SIG-M5 treated with dmso at 0.1 percent for 504 hours (cell line): ENCODE measurements at regions not wholly inside any gene's neighbourhood (a gene's known extent, or its start where the extent isn't known, plus 50 kb on each side); places are given as distances from the start of the nearest gene placed in this dataset.
"Not testable (repeated sequence)": the region's sequence is repeated elsewhere in the genome, so short reads cannot be mapped to it uniquely, and the experiment has no call there.

Experiments used
- DNase-seq: peaks from one replicate; lab custom pipeline; 2025; ENCODE audit not compliant: unreplicated experiment; lab: John Stamatoyannopoulos, UW

- no peak for DNase-seq
These were observed 161.0 kb upstream of the SLC28A3 start for GRCh38 chr9:84501587-84501986.

- DNase-seq = no peak
These were observed 161.5 kb upstream of the SLC28A3 start for GRCh38 chr9:84502066-84502465.

- DNase-seq = no peak
These were observed 163.8 kb upstream of the SLC28A3 start for GRCh38 chr9:84504360-84504759.

GRCh38 chr9:84511651-84512050, 157.9 kb upstream of the NTRK2 start:
- DNase-seq = no peak

- DNase-seq = no peak
These were observed 157.0 kb upstream of the NTRK2 start for GRCh38 chr9:84512493-84512892.

GRCh38 chr9:84513473-84513872, 156.1 kb upstream of the NTRK2 start:
- no peak for DNase-seq

GRCh38 chr9:84513979-84514378, 155.6 kb upstream of the NTRK2 start:
- DNase-seq = no peak

GRCh38 chr9:84514421-84514820, 155.1 kb upstream of the NTRK2 start:
- no peak for DNase-seq

- DNase-seq = no peak
These were observed 152.5 kb upstream of the NTRK2 start for GRCh38 chr9:84517026-84517425.

GRCh38 chr9:84519413-84519812, 150.1 kb upstream of the NTRK2 start:
- DNase-seq = no peak

- no peak for DNase-seq
These were observed 148.3 kb upstream of the NTRK2 start for GRCh38 chr9:84521208-84521607.

GRCh38 chr9:84526211-84526610, 143.3 kb upstream of the NTRK2 start:
- not testable (repeated sequence) for DNase-seq

- not testable (repeated sequence) for DNase-seq
These were observed 142.3 kb upstream of the NTRK2 start for GRCh38 chr9:84527060-84527720.

- not testable (repeated sequence) for DNase-seq
These were observed 133.6 kb upstream of the NTRK2 start for GRCh38 chr9:84535973-84536372.

- no peak for DNase-seq
These were observed 130.7 kb upstream of the NTRK2 start for GRCh38 chr9:84538879-84539278.

GRCh38 chr9:84542554-84542953, 127.0 kb upstream of the NTRK2 start:
- DNase-seq = no peak

- DNase-seq = no peak
These were observed 115.4 kb upstream of the NTRK2 start for GRCh38 chr9:84554069-84554664.

GRCh38 chr9:84556556-84556955, 113.0 kb upstream of the NTRK2 start:
- no peak for DNase-seq

GRCh38 chr9:84557751-84558150, 111.8 kb upstream of the NTRK2 start:
- no peak for DNase-seq

GRCh38 chr9:84563691-84564090, 105.8 kb upstream of the NTRK2 start:
- DNase-seq = no peak

- DNase-seq = no peak
These were observed 101.7 kb upstream of the NTRK2 start for GRCh38 chr9:84567805-84568204.

- no peak for DNase-seq
These were observed 98.9 kb upstream of the NTRK2 start for GRCh38 chr9:84570482-84571154.
